CD14-positive monocyte (primary cell): ENCODE measurements at regions not wholly inside any gene's neighbourhood (a gene's known extent, or its start where the extent isn't known, plus 50 kb on each side); places are given as distances from the start of the nearest gene placed in this dataset.

Experiments used
- DNase-seq, 3 donors: peaks; one replicate each; pipeline ENCODE4 v3.0.0-alpha.2; 2011 to 2022
- H2AFZ ChIP-seq: 2 replicates; pipeline ENCODE4 v1.6.0; 2012; ENCODE audit warnings: mild to moderate bottlenecking, low read depth, low read length, inconsistent platforms; ENCODE audit not compliant: insufficient read depth, poor library complexity, severe bottlenecking
- H3K27ac ChIP-seq, 2 donors: 1 replicate in 1 of 2; 2 replicates in 1 of 2; pipeline ENCODE4 v1.5.1; 2012 to 2013; ENCODE audit warnings: low read length in 2 of 2, control low read depth in 1 of 2, inconsistent platforms in 1 of 2, low read depth in 1 of 2, mild to moderate bottlenecking in 1 of 2
- H3K27me3 ChIP-seq, 2 donors: one replicate each; pipeline versions ENCODE4 v1.6.0 to v1.6.1; 2011 to 2013; ENCODE audit warnings: low read length in 2 of 2; ENCODE audit not compliant: control insufficient read depth in 2 of 2, insufficient read depth in 2 of 2
- H3K36me3 ChIP-seq, 2 donors: replicated peaks in 1 of 2; 1 replicate in 1 of 2; 2 replicates in 1 of 2; pipeline versions ENCODE4 v1.5.1 to v1.6.1; 2012 to 2013; ENCODE audit warnings: low read length in 2 of 2, control low read depth in 1 of 2, inconsistent platforms in 1 of 2, mild to moderate bottlenecking in 1 of 2; ENCODE audit not compliant: insufficient read depth in 2 of 2, control insufficient read depth in 1 of 2
- H3K4me1 ChIP-seq, 2 donors: 1 replicate in 1 of 2; 2 replicates in 1 of 2; pipeline versions ENCODE4 v1.5.1 to v1.6.1; 2012 to 2013; ENCODE audit warnings: low read length in 2 of 2, control low read depth in 1 of 2, inconsistent platforms in 1 of 2, mild to moderate bottlenecking in 1 of 2, moderate library complexity in 1 of 2; ENCODE audit not compliant: insufficient read depth in 2 of 2, control insufficient read depth in 1 of 2
- H3K4me2 ChIP-seq: replicated peaks from 2 replicates; pipeline ENCODE3; 2012; ENCODE audit warnings: low read length, moderate library complexity, mild to moderate bottlenecking; ENCODE audit not compliant: poor library complexity, severe bottlenecking; ENCODE audit errors: extremely low read depth
- H3K4me3 ChIP-seq, 3 experiments: fragments of 200-600 bp in 1 of 3; sonication (generic) in 1 of 3; replicated peaks in 1 of 3; 1 replicate in 2 of 3; 2 replicates in 1 of 3; pipeline ENCODE4 v1.5.1; 2011 to 2013; ENCODE audit warnings: low read length in 3 of 3, mild to moderate bottlenecking in 3 of 3, control low read depth in 2 of 3, low read depth in 2 of 3, inconsistent platforms in 1 of 3, moderate library complexity in 1 of 3
- H3K79me2 ChIP-seq: 2 replicates; pipeline ENCODE4 v1.6.0; 2012; ENCODE audit warnings: mild to moderate bottlenecking, control low read depth, inconsistent platforms, low read length, moderate library complexity; ENCODE audit not compliant: insufficient read depth
- H3K9ac ChIP-seq: 2 replicates; pipeline ENCODE4 v1.6.0; 2017; ENCODE audit warnings: low read length, mild to moderate bottlenecking; ENCODE audit not compliant: insufficient read depth, poor library complexity, severe bottlenecking
- H3K9me3 ChIP-seq, 2 donors: replicated peaks in 1 of 2; 1 replicate in 1 of 2; 2 replicates in 1 of 2; pipeline versions ENCODE4 v1.5.1 to v1.6.1; 2012 to 2013; ENCODE audit warnings: low read length in 2 of 2, control low read depth in 1 of 2; ENCODE audit not compliant: control insufficient read depth in 1 of 2, insufficient read depth in 1 of 2
- H4K20me1 ChIP-seq: 2 replicates; pipeline ENCODE4 v1.6.0; 2012; ENCODE audit warnings: mild to moderate bottlenecking, low read length, control low read depth, moderate library complexity; ENCODE audit not compliant: insufficient read depth
- H3K27ac Mint-ChIP-seq, 7 donors: one replicate each; pipeline ENCODE4 v1.8.0; 2020; ENCODE audit warnings: mild to moderate bottlenecking in 7 of 7, mixed read lengths in 7 of 7, moderate library complexity in 6 of 7, inconsistent platforms in 2 of 7
- H3K27me3 Mint-ChIP-seq, 3 donors: one replicate each; pipeline ENCODE4 v1.8.0; 2021 to 2022; ENCODE audit warnings: low read depth in 3 of 3, mild to moderate bottlenecking in 3 of 3, mixed read lengths in 3 of 3, moderate library complexity in 3 of 3, inconsistent platforms in 1 of 3
- H3K36me3 Mint-ChIP-seq, 2 donors: one replicate each; pipeline ENCODE4 v1.8.0; 2020; ENCODE audit warnings: mixed read lengths in 2 of 2, inconsistent platforms in 1 of 2, mild to moderate bottlenecking in 1 of 2
- H3K4me1 Mint-ChIP-seq: one replicate; pipeline ENCODE4 v1.8.0; 2020; ENCODE audit warnings: mild to moderate bottlenecking, mixed read lengths
- H3K4me3 Mint-ChIP-seq, 2 donors: one replicate each; pipeline ENCODE4 v1.8.0; 2020; ENCODE audit warnings: mild to moderate bottlenecking in 2 of 2, mixed read lengths in 2 of 2, moderate library complexity in 1 of 2
- H3K9me3 Mint-ChIP-seq, 7 donors: one replicate each; pipeline ENCODE4 v1.8.0; 2020 to 2022; ENCODE audit warnings: mixed read lengths in 7 of 7, mild to moderate bottlenecking in 6 of 7, moderate library complexity in 6 of 7, inconsistent platforms in 2 of 7
- WGBS: methylation state at CpG from one replicate; pipeline ENCODE4 v1.1.5; 2013; ENCODE audit warnings: missing lambda C conversion rate; ENCODE audit not compliant: insufficient coverage; 5-methylcytosine and 5-hydroxymethylcytosine counted together
- intact Hi-C, 2 donors: fragments of 100-400 bp; cut with micrococcal nuclease; formaldehyde crosslinking; loops; one replicate each; pipeline versions ENCODE4 v1.15.0 to v1.15.1; 2023
- TF ChIP-seq, protein P1 (sequence below): fragments of 200-600 bp; IDR thresholded peaks from one replicate; pipeline ENCODE4 v1.8.0; 2022; ENCODE audit warnings: antibody characterized with exemption, mild to moderate bottlenecking

DNA sequence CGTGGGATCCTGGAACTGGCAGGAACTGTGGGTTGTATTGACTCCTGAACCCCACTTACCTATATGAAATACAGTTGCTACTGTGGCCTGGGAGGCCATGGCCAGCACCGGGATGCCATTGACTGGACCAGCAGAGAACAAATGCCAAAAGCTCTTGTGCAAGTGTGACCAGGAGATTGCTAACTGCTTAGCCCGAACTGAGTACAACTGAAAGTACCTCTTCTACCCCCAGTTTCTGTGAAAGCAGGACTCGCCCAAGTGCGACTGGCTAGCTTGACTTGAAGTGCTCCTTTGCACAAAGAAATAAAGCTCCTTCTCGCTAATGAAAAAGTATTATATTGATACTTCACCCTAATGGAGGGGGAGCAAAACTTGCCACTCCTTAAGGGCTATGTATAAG, 101.3 kb upstream of the ATP11B start:
- H3K4me1 ChIP-seq, result peaks cover 11 to 14% of the 10 kb centered on the region in 2 donors
- no peak overlapping the region for H3K4me2 ChIP-seq
- H3K79me2 ChIP-seq, result no peaks in the 10 kb centered on the region
- no peak overlapping the region for H3K9ac ChIP-seq
- no peak overlapping the region for H3K4me3 ChIP-seq
- WGBS, result 29% methylated on average over 3 of the region's 6 CpGs
- H3K36me3 ChIP-seq, result no peaks in the 10 kb centered on the region
- Mint-ChIP-seq H3K36me3 (no peaks in the 10 kb centered on the region), H3K4me1 (peaks cover 18% of the 10 kb centered on the region), H3K27ac (peak overlapping the region in 1 of 7 donors; percentile 22), H3K9me3 (no peaks in the 10 kb centered on the region), H3K27me3 (peaks cover 12 to 16% (median 13%) of the 10 kb centered on the region in 3 donors), H3K4me3 (no peak overlapping the region)
- no peak for DNase-seq
- no peaks in the 10 kb centered on the region for H4K20me1 ChIP-seq
- H3K9me3 ChIP-seq, result no peaks in the 10 kb centered on the region
- intact Hi-C loops, result no loop called here
- TF ChIP-seq, protein P1, sequence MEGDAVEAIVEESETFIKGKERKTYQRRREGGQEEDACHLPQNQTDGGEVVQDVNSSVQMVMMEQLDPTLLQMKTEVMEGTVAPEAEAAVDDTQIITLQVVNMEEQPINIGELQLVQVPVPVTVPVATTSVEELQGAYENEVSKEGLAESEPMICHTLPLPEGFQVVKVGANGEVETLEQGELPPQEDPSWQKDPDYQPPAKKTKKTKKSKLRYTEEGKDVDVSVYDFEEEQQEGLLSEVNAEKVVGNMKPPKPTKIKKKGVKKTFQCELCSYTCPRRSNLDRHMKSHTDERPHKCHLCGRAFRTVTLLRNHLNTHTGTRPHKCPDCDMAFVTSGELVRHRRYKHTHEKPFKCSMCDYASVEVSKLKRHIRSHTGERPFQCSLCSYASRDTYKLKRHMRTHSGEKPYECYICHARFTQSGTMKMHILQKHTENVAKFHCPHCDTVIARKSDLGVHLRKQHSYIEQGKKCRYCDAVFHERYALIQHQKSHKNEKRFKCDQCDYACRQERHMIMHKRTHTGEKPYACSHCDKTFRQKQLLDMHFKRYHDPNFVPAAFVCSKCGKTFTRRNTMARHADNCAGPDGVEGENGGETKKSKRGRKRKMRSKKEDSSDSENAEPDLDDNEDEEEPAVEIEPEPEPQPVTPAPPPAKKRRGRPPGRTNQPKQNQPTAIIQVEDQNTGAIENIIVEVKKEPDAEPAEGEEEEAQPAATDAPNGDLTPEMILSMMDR, result no peak
- no peak overlapping the region for H3K27ac ChIP-seq
- no peak overlapping the region for H2AFZ ChIP-seq
- peaks cover 0 to 3% of the 10 kb centered on the region in 2 donors for H3K27me3 ChIP-seq

- Histone ChIP-seq H3K27ac (no peak overlapping the region), H4K20me1 (no peaks in the 10 kb centered on the region), H3K4me3 (no peak overlapping the region), H3K4me1 (peaks cover 11 to 14% of the 10 kb centered on the region in 2 donors), H3K9ac (no peak overlapping the region), H3K79me2 (no peaks in the 10 kb centered on the region), H2AFZ (no peak overlapping the region), H3K9me3 (no peaks in the 10 kb centered on the region), H3K36me3 (no peaks in the 10 kb centered on the region), H3K27me3 (no peaks in the 10 kb centered on the region), H3K4me2 (no peak overlapping the region)
- no peaks in the 10 kb centered on the region for H3K36me3 Mint-ChIP-seq
- TF ChIP-seq, protein P1, result no peak
- intact Hi-C loops, result no loop called here
- H3K4me1 Mint-ChIP-seq, result peaks cover 18% of the 10 kb centered on the region
- H3K27me3 Mint-ChIP-seq, result peaks cover 5 to 9% (median 6%) of the 10 kb centered on the region in 3 donors
- H3K4me3 Mint-ChIP-seq, result no peak overlapping the region
- DNase-seq, result peak; percentile 26 to 45 (median 39)
- H3K27ac Mint-ChIP-seq, result peak overlapping the region in 2 of 7 donors; percentile 22 to 41
- H3K9me3 Mint-ChIP-seq, result no peaks in the 10 kb centered on the region
- WGBS, result no CpG with 5 or more reads among the region's 1 CpG
These were observed 100.6 kb upstream of the ATP11B start for GRCh38 chr3:182692695-182693094.
